ENCODE measurements at regions not wholly inside any gene's neighbourhood (a gene's known extent, or its start where the extent isn't known, plus 50 kb on each side); places are given as distances from the start of the nearest gene placed in this dataset.

- WGBS (ENCODE audit: low lambda C conversion rate), result 0% methylated on average over 1 of the region's 1 CpG
- POLR2A ChIA-PET, result no interaction called here
Observed at GRCh38 chr7:53596230-53596629, 560.8 kb downstream of the POM121L12 start.

More at GRCh38 chr7:53596230-53596629, 560.8 kb downstream of the POM121L12 start:
- Histone ChIP-seq H3K4me3 (replicated peaks in 1 of 3; ENCODE audit: insufficient read depth in 1 of 3, low read depth in 2 of 3, low read length in 3 of 3) (no peak overlapping the region), H3K36me3 (replicated peaks in 1 of 2; ENCODE audit: control insufficient read depth in 1 of 2, insufficient read depth in 2 of 2, low read length in 2 of 2) (no peaks in the 10 kb centered on the region), H3K4me2 (ENCODE audit: low read depth, low read length) (no peak overlapping the region), H3K27me3 (ENCODE audit: control insufficient read depth in 1 of 2, insufficient read depth in 2 of 2, low read length in 2 of 2) (no peaks in the 10 kb centered on the region), H4K20me1 (ENCODE audit: insufficient read depth, low read length) (no peaks in the 10 kb centered on the region), H3K79me2 (ENCODE audit: insufficient read depth, low read length) (no peaks in the 10 kb centered on the region), H3K4me1 (ENCODE audit: insufficient read depth, low read length) (no peaks in the 10 kb centered on the region), H2AFZ (ENCODE audit: low read length) (no peak overlapping the region), H3K27ac (ENCODE audit: extremely low read length, insufficient read depth, low read length) (no peak overlapping the region), H3K9ac (ENCODE audit: insufficient read depth, low read depth, low read length) (no peak overlapping the region), H3K9me3 (ENCODE audit: low read length) (peaks cover 83% of the 10 kb centered on the region)
- DNase-seq (ENCODE audit: low spot score) (no peak), ATAC-seq (no peak), FAIRE-seq (no peak)
- TF ChIP-seq ZNF879 (CRISPR knock-in tag; IDR thresholded peaks at IDR 0.05), result no peak
- TF ChIP-seq MAZ (IDR thresholded peaks at IDR 0.05; ENCODE audit: borderline replicate concordance, low read depth, low read length), result no peak
- TF ChIP-seq MAZ (CRISPR knock-in tag; IDR thresholded peaks at IDR 0.05; ENCODE audit: low read depth), result no peak
- no peak for TF ChIP-seq PTBP1 (IDR thresholded peaks at IDR 0.05; ENCODE audit: low read depth, low read length, poor library complexity, severe bottlenecking)
- no peak for TF ChIP-seq MEIS2 (CRISPR knock-in tag; IDR thresholded peaks at IDR 0.05)
- no peak for TF ChIP-seq ZBED4 (CRISPR knock-in tag; IDR thresholded peaks at IDR 0.05; ENCODE audit: borderline replicate concordance)
- no peak for TF ChIP-seq MLLT10 (CRISPR knock-in tag; IDR thresholded peaks at IDR 0.05)
- TF ChIP-seq TEAD2 (CRISPR knock-in tag; IDR thresholded peaks at IDR 0.05), result no peak
- TF ChIP-seq ZSCAN31 (CRISPR knock-in tag; IDR thresholded peaks at IDR 0.05; ENCODE audit: low read depth), result no peak
- TF ChIP-seq PCBP2 (optimal IDR thresholded peaks at IDR 0.05; ENCODE audit: low read depth, low read length, poor library complexity, severe bottlenecking), result no peak
- no peak for TF ChIP-seq ZNF550 (CRISPR knock-in tag; IDR thresholded peaks at IDR 0.05; ENCODE audit: borderline replicate concordance)
- TF ChIP-seq IRF1 (CRISPR knock-in tag; IDR thresholded peaks at IDR 0.05; ENCODE audit: low read depth), result no peak
- TF ChIP-seq ZNF576 (CRISPR knock-in tag; IDR thresholded peaks at IDR 0.05), result no peak
- TF ChIP-seq TEF (CRISPR knock-in tag; IDR thresholded peaks at IDR 0.05), result no peak
- TF ChIP-seq ZNF30 (CRISPR knock-in tag; IDR thresholded peaks at IDR 0.05), result no peak
- TF ChIP-seq SP1 (IDR thresholded peaks at IDR 0.05), result no peak
- no peak for TF ChIP-seq SP1 (CRISPR knock-in tag; IDR thresholded peaks at IDR 0.05)
- in situ Hi-C loops (cut with HindIII; ENCODE audit: extremely low pct_ligation_motif_present, low pct_unique_long_range_greater_than_20kb) (no loop called here), intact Hi-C loops (cut with micrococcal nuclease; ENCODE audit: unreplicated experiment) (no loop called here)
- no TSS peak for BruUV-seq (replicated peaks)
- CTCF ChIA-PET (ENCODE audit: low intra/inter-chr PET ratio, low total read pairs), result no interaction called here
